ENCODE measurements at regions not wholly inside any gene's neighbourhood (a gene's known extent, or its start where the extent isn't known, plus 50 kb on each side); places are given as distances from the start of the nearest gene placed in this dataset.
A peak's percentile ranks its signal among the peaks of the same experiment; 100 is the strongest.

DNA sequence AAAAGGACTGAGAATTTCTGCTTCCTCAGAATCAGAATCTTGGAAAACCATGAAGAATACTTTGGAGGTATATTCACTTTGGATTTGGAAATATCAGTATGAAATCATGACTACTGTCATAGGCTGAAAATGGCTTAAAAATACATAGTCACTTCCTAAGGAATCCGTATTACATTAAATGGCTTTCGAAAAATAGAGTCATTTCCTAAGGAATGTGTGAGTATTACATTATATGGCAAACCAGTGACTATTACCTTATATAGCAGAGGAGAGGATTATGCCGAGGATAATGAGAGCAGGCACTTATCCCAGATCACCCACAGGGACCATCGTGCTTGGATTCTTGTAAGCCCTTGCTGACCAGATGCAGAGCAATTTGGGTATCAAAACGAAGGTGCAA lies 1471.8 kb downstream of the EFNB2 start:
- Histone ChIP-seq H3K36me3 (ENCODE audit: control insufficient read depth, insufficient read depth, low read length) (no peaks in the 10 kb centered on the region), H3K4me3 (ENCODE audit: low read depth, low read length) (no peak overlapping the region), H3K27me3 (ENCODE audit: control insufficient read depth, insufficient read depth, low read length) (no peaks in the 10 kb centered on the region)
- no peak for DNase-seq (ENCODE audit: low read depth)
- FAIRE-seq: no peak
- TF ChIP-seq, protein P1, sequence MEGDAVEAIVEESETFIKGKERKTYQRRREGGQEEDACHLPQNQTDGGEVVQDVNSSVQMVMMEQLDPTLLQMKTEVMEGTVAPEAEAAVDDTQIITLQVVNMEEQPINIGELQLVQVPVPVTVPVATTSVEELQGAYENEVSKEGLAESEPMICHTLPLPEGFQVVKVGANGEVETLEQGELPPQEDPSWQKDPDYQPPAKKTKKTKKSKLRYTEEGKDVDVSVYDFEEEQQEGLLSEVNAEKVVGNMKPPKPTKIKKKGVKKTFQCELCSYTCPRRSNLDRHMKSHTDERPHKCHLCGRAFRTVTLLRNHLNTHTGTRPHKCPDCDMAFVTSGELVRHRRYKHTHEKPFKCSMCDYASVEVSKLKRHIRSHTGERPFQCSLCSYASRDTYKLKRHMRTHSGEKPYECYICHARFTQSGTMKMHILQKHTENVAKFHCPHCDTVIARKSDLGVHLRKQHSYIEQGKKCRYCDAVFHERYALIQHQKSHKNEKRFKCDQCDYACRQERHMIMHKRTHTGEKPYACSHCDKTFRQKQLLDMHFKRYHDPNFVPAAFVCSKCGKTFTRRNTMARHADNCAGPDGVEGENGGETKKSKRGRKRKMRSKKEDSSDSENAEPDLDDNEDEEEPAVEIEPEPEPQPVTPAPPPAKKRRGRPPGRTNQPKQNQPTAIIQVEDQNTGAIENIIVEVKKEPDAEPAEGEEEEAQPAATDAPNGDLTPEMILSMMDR (IDR thresholded peaks at IDR 0.05; ENCODE audit: insufficient read depth, low read length, severe bottlenecking): no peak

GRCh38 chr13:105059786-105060185 lies 1475.7 kb downstream of the EFNB2 start:
- TF ChIP-seq, protein P1 (IDR thresholded peaks at IDR 0.05; ENCODE audit: insufficient read depth, low read length, severe bottlenecking): no peak
- DNase-seq (ENCODE audit: low read depth): no peak
- FAIRE-seq: no peak
- Histone ChIP-seq H3K4me3 (ENCODE audit: low read depth, low read length) (no peak overlapping the region), H3K27me3 (ENCODE audit: control insufficient read depth, insufficient read depth, low read length) (no peaks in the 10 kb centered on the region), H3K36me3 (ENCODE audit: control insufficient read depth, insufficient read depth, low read length) (no peaks in the 10 kb centered on the region)

DNA sequence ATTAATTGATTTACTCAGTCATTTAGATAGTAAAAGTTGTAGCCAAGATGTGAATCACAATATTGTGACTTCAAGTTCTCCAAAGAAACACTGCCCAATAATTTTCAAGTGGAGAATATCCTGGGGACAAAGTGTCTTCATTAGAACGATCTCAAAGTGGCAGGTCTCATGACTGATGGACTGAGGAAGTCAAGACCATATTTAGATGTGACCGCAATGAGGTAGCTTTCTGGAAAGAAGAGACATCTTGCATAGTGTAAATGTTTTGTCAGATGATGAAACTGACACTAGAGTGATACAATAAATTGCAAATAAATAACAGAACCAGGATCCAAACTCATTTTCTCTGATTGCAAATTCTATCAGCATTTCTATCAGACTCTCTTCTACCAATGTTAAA lies 1476.9 kb downstream of the EFNB2 start:
- FAIRE-seq (no peak), DNase-seq (ENCODE audit: low read depth) (no peak)
- TF ChIP-seq, protein P1 (IDR thresholded peaks at IDR 0.05; ENCODE audit: insufficient read depth, low read length, severe bottlenecking): no peak
- Histone ChIP-seq H3K4me3 (ENCODE audit: low read depth, low read length) (no peak overlapping the region), H3K36me3 (ENCODE audit: control insufficient read depth, insufficient read depth, low read length) (no peaks in the 10 kb centered on the region), H3K27me3 (ENCODE audit: control insufficient read depth, insufficient read depth, low read length) (no peaks in the 10 kb centered on the region)

GRCh38 chr13:105052711-105053110 lies 1482.8 kb downstream of the EFNB2 start:
- H3K36me3 ChIP-seq (ENCODE audit: control insufficient read depth, insufficient read depth, low read length): no peaks in the 10 kb centered on the region
- no peak overlapping the region for H3K4me3 ChIP-seq (ENCODE audit: low read depth, low read length)
- H3K27me3 ChIP-seq (ENCODE audit: control insufficient read depth, insufficient read depth, low read length): no peaks in the 10 kb centered on the region
- no peak for FAIRE-seq
- no peak for DNase-seq (ENCODE audit: low read depth)
- TF ChIP-seq, protein P1 (IDR thresholded peaks at IDR 0.05; ENCODE audit: insufficient read depth, low read length, severe bottlenecking): no peak

DNA sequence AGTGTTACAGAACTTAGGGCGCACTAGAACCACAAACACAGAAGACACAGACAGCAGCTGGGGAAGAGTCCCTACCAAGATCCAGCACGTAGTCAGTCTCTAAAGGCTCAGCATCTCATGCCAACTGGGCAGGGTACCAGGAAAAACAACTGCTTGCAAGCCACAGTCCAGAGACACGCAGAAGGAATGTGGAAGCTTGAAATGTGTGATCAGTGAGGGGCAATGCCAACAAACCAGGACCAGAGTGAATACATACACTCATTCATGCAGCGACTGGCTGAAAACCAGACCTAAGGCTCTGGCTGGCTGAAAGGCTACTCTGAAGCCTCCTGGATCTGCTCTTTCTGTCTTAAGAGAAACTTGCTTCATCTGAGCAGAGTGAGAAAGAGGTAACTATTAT lies 1484.8 kb downstream of the EFNB2 start:
- TF ChIP-seq, protein P1 (IDR thresholded peaks at IDR 0.05; ENCODE audit: insufficient read depth, low read length, severe bottlenecking): no peak
- Histone ChIP-seq H3K4me3 (ENCODE audit: low read depth, low read length) (no peak overlapping the region), H3K36me3 (ENCODE audit: control insufficient read depth, insufficient read depth, low read length) (no peaks in the 10 kb centered on the region), H3K27me3 (ENCODE audit: control insufficient read depth, insufficient read depth, low read length) (no peaks in the 10 kb centered on the region)
- FAIRE-seq (peak; percentile 85), DNase-seq (ENCODE audit: low read depth) (no peak)

DNA sequence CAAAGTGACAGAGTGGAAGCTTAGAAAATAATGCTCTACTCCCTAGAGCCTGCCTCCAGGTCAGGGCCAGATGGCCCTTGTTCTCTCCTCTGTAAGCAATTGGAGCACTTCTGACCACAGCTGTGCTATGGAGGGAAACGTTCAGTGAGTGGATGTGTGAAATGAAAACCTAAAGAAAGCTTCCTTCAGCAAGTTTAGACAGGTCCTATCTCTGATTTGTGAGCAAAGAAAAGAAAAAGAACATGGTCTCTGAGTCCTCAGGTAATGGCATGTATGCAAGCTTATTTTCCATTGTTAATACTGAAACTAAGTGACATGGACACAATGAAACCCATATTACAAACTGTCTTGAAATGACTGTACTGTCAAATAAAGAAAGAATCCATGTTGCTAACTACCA lies 1486.8 kb downstream of the EFNB2 start:
- Histone ChIP-seq H3K27me3 (ENCODE audit: control insufficient read depth, insufficient read depth, low read length) (no peaks in the 10 kb centered on the region), H3K36me3 (ENCODE audit: control insufficient read depth, insufficient read depth, low read length) (no peaks in the 10 kb centered on the region), H3K4me3 (ENCODE audit: low read depth, low read length) (no peak overlapping the region)
- FAIRE-seq: no peak
- peak; percentile 51 for DNase-seq (ENCODE audit: low read depth)
- TF ChIP-seq, protein P1 (IDR thresholded peaks at IDR 0.05; ENCODE audit: insufficient read depth, low read length, severe bottlenecking): no peak
